22Rv1 (cell line): ENCODE measurements at regions not wholly inside any gene's neighbourhood (a gene's known extent, or its start where the extent isn't known, plus 50 kb on each side); places are given as distances from the start of the nearest gene placed in this dataset.
"Not testable (repeated sequence)": the region's sequence is repeated elsewhere in the genome, so short reads cannot be mapped to it uniquely, and the experiment has no call there.

Experiments used
- H3K27ac ChIP-seq: fragments of 450-650 bp; 2 replicates; pipeline ENCODE4 v1.5.1; 2017
- ZFX ChIP-seq: fragments of 450-650 bp; IDR thresholded peaks from 2 replicates; pipeline ENCODE4 v1.6.1; 2017; ENCODE audit warnings: antibody characterized with exemption, borderline replicate concordance
- TF ChIP-seq, protein P1 (sequence below): fragments of 450-650 bp; IDR thresholded peaks from 2 replicates; pipeline ENCODE4 v1.5.1; 2017; ENCODE audit warnings: mild to moderate bottlenecking

DNA sequence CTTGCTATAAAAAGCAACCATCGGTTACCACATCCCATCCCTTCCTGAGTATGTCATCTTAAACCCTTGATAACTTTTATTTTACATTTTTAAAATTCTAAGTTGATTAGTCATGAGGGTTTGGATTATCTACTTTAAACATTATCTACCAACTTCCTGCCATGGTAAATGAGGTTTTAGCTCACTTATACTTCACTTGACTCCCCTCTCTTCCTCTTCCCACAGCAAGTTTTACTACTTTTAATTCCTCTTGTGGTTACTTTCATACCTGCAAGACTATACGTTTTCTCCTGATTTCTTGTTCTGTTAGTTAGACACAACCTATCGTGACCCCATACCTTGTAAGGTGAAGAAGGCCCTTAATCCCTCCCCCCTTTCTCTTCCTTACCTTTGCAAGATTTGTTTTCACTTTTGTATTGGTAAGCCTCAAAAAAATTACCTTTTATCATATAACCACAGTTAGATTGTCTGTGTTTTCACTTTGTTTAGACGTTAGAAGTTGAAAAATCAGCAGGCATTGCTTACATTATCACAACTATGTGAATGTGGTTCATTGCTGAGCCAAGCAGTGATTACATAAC lies 60.1 kb upstream of the OGFRL1 start:
- no peak overlapping the region for H3K27ac ChIP-seq
- TF ChIP-seq, protein P1, sequence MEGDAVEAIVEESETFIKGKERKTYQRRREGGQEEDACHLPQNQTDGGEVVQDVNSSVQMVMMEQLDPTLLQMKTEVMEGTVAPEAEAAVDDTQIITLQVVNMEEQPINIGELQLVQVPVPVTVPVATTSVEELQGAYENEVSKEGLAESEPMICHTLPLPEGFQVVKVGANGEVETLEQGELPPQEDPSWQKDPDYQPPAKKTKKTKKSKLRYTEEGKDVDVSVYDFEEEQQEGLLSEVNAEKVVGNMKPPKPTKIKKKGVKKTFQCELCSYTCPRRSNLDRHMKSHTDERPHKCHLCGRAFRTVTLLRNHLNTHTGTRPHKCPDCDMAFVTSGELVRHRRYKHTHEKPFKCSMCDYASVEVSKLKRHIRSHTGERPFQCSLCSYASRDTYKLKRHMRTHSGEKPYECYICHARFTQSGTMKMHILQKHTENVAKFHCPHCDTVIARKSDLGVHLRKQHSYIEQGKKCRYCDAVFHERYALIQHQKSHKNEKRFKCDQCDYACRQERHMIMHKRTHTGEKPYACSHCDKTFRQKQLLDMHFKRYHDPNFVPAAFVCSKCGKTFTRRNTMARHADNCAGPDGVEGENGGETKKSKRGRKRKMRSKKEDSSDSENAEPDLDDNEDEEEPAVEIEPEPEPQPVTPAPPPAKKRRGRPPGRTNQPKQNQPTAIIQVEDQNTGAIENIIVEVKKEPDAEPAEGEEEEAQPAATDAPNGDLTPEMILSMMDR = no peak
- TF ChIP-seq ZFX = no peak

- H3K27ac ChIP-seq = no peak overlapping the region
- TF ChIP-seq ZFX = no peak
- TF ChIP-seq, protein P1 = no peak
Observed at GRCh38 chr6:71229477-71229876, 59.1 kb upstream of the OGFRL1 start.

DNA sequence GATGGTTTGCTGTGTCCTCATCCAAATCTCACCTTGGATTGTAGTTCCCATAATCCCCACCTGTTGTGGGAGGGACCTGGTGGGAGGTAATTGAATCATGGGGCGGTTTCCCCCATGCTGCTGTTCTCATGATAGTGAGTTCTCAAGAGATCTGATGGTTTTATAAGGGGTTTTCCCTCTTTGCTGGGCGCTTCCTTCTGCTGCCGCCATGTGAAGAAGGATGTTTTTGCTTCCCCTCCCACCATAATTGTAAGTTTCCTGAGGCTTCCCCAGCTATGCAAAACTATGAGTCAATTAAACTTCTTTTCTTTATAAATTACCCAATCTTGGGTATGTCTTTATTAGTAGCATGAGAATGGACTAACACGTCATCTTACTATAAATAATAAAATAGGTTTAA lies 55.7 kb upstream of the OGFRL1 start:
- H3K27ac ChIP-seq = not testable (repeated sequence)

DNA sequence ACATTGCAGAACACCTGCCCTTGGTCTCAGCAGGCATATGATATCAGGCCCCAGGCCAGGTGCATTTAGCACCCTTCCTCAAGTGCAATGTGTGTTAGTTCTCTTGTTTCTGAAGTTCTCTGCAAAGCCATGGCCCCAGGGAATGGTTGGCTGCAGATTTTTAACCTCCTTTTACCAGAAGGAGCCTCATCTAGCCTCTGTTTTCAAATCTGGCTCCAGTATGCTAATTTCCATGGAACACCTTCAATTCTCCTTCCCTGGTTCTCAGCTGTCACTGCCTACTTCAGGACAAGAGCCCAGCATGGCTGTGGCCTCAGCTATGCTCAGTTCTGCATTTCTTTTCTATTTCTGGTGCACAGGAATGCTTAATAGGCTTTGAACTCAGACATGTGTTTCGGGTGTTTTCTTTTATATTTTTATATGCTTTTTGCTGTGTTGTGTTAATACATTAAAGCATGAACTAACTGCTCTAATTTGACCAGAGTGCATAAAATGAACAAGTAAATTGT lies 51.6 kb upstream of the OGFRL1 start:
- TF ChIP-seq, protein P1 = no peak
- no peak for TF ChIP-seq ZFX
- H3K27ac ChIP-seq = no peak overlapping the region

DNA sequence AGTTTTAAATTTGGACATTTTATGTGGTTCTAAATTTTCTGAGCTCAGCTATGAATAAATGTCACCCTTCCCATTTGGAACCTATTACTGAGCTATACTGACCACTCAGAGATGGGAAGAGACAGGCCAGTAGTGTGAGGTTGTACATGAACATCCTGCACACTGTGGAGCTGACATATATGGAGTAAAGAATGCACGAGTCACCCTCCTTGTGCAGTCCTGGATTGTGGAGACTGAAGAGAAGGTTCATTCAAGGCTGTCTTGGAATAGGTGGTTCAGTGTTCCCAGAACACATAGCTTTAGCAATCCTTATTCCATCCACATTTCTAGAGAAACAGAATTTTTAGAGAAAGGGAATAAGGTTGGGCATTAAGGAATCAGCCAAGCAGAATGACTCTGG lies 50.3 kb upstream of the OGFRL1 start:
- H3K27ac ChIP-seq = no peak overlapping the region

More for the DNA sequence above, 50.3 kb upstream of the OGFRL1 start:
- TF ChIP-seq ZFX = no peak
- TF ChIP-seq, protein P1 = no peak
